ENCODE measurements at regions not wholly inside any gene's neighbourhood (a gene's known extent, or its start where the extent isn't known, plus 50 kb on each side); places are given as distances from the start of the nearest gene placed in this dataset.

GRCh38 chr6:134821928-134822864 lies 127.7 kb downstream of the ALDH8A1 start:
- no peaks in the 10 kb centered on the region for H3K27me3 ChIP-seq (ENCODE audit: control insufficient read depth, insufficient read depth, low read length)
- DNase-seq (ENCODE audit: low read depth) = no peak
- ChIA-PET POLR2A (no interaction called here), CTCF (interaction anchor here (0.6 to 3.4 kb wide), 29 partner anchors 8 to 699 kb away, joined by 3 to 23 read pairs (median 4); no protein-coding TSS in a partner anchor)
- no peak overlapping the region for H3K4me3 ChIP-seq (ENCODE audit: low read depth, low read length)
- H3K36me3 ChIP-seq (ENCODE audit: control insufficient read depth, insufficient read depth, low read length) = no peaks in the 10 kb centered on the region
- TF ChIP-seq CTCF (IDR thresholded peaks at IDR 0.05; ENCODE audit: insufficient read depth, low read depth, low read length) = no peak

GRCh38 chr6:134821397-134821796 lies 128.5 kb downstream of the ALDH8A1 start:
- H3K27me3 ChIP-seq (ENCODE audit: control insufficient read depth, insufficient read depth, low read length) = no peaks in the 10 kb centered on the region
- no peak for TF ChIP-seq CTCF (IDR thresholded peaks at IDR 0.05; ENCODE audit: insufficient read depth, low read depth, low read length)
- POLR2A ChIA-PET = no interaction called here
- CTCF ChIA-PET = interaction anchor here (1.4 to 3.4 kb wide), 6 partner anchors 119 to 668 kb away, joined by 4 to 22 read pairs (median 10); no protein-coding TSS in a partner anchor
- no peaks in the 10 kb centered on the region for H3K36me3 ChIP-seq (ENCODE audit: control insufficient read depth, insufficient read depth, low read length)
- DNase-seq (ENCODE audit: low read depth) = no peak
- H3K4me3 ChIP-seq (ENCODE audit: low read depth, low read length) = no peak overlapping the region

GRCh38 chr6:134819863-134820800 lies 129.8 kb downstream of the ALDH8A1 start:
- CTCF ChIA-PET = interaction anchor here (1.2 to 2.9 kb wide), 3 partner anchors 121 to 646 kb away, joined by 3 to 10 read pairs (median 4); no protein-coding TSS in a partner anchor
- Histone ChIP-seq H3K27me3 (ENCODE audit: control insufficient read depth, insufficient read depth, low read length) (no peaks in the 10 kb centered on the region), H3K4me3 (ENCODE audit: low read depth, low read length) (no peak overlapping the region), H3K36me3 (ENCODE audit: control insufficient read depth, insufficient read depth, low read length) (no peaks in the 10 kb centered on the region)
- no peak for DNase-seq (ENCODE audit: low read depth)
- POLR2A ChIA-PET = no interaction called here
- TF ChIP-seq CTCF (IDR thresholded peaks at IDR 0.05; ENCODE audit: insufficient read depth, low read depth, low read length) = no peak

GRCh38 chr6:134819236-134819635 lies 130.7 kb downstream of the ALDH8A1 start:
- no peaks in the 10 kb centered on the region for H3K36me3 ChIP-seq (ENCODE audit: control insufficient read depth, insufficient read depth, low read length)
- CTCF ChIA-PET = interaction anchor here (2.9 kb wide), 1 partner anchor 645 kb away, joined by 10 read pairs; no protein-coding TSS in a partner anchor
- POLR2A ChIA-PET = no interaction called here
- no peak for TF ChIP-seq CTCF (IDR thresholded peaks at IDR 0.05; ENCODE audit: insufficient read depth, low read depth, low read length)
- no peaks in the 10 kb centered on the region for H3K27me3 ChIP-seq (ENCODE audit: control insufficient read depth, insufficient read depth, low read length)
- no peak for DNase-seq (ENCODE audit: low read depth)
- H3K4me3 ChIP-seq (ENCODE audit: low read depth, low read length) = no peak overlapping the region

Measured in BJ (cell line).